H1 (cell line): ENCODE measurements at regions not wholly inside any gene's neighbourhood (a gene's known extent, or its start where the extent isn't known, plus 50 kb on each side); places are given as distances from the start of the nearest gene placed in this dataset.

Source experiments
- CTCF ChIA-PET: fragments of 300-600 bp; sonication (Branson Sonifier 250); formaldehyde crosslinking; loops from one replicate; lab custom pipeline; 2021; ENCODE audit not compliant: partially characterized antibody; lab: Charles Lee
- POLR2A ChIA-PET: fragments of 300-600 bp; sonication (Branson Sonifier 250); formaldehyde crosslinking; loops from one replicate; lab custom pipeline; 2021; ENCODE audit warnings: inconsistent platforms; ENCODE audit not compliant: partially characterized antibody; lab: Charles Lee
- DNase-seq, 2 experiments: peaks; one replicate each; pipeline versions ENCODE4 v3.0.0 to v3.0.0-alpha.2; 2010 to 2022; ENCODE audit warnings: low spot score in 2 of 2, low read depth in 1 of 2, mixed read lengths in 1 of 2
- FAIRE-seq: peaks from 2 replicates; lab custom pipeline; 2011; peaks lifted over from hg19 to GRCh38; lab: Jason Lieb, UNC
- H2AFZ ChIP-seq: 2 replicates; pipeline ENCODE4 v1.8.1; 2012; ENCODE audit warnings: low read length, inconsistent platforms
- H2AK5ac ChIP-seq: 2 replicates; pipeline ENCODE4 v1.6.1; 2013; ENCODE audit warnings: low read depth, low read length
- H2BK120ac ChIP-seq: replicated peaks from 2 replicates; pipeline ENCODE3; 2013; ENCODE audit warnings: low read depth, low read length, inconsistent platforms
- H2BK12ac ChIP-seq: 2 replicates; pipeline ENCODE4 v1.6.1; 2013; ENCODE audit warnings: low read depth, low read length
- H2BK15ac ChIP-seq: 2 replicates; pipeline ENCODE4 v1.6.1; 2013; ENCODE audit warnings: low read length
- H2BK20ac ChIP-seq: 2 replicates; pipeline ENCODE4 v1.6.1; 2013; ENCODE audit warnings: low read length
- H2BK5ac ChIP-seq: 2 replicates; pipeline ENCODE4 v1.6.1; 2013; ENCODE audit warnings: low read depth, low read length
- H3K14ac ChIP-seq: 2 replicates; pipeline ENCODE4 v1.6.1; 2013; ENCODE audit warnings: inconsistent platforms; ENCODE audit not compliant: insufficient read length
- H3K18ac ChIP-seq: 2 replicates; pipeline ENCODE4 v1.6.1; 2013; ENCODE audit warnings: low read length; ENCODE audit errors: extremely low read depth
- H3K23ac ChIP-seq: 2 replicates; pipeline ENCODE4 v1.6.1; 2013; ENCODE audit warnings: inconsistent platforms; ENCODE audit not compliant: insufficient read length
- H3K23me2 ChIP-seq: 2 replicates; pipeline ENCODE4 v1.6.1; 2013; ENCODE audit warnings: low read depth, low read length
- H3K27ac ChIP-seq: 2 replicates; pipeline ENCODE4 v1.6.1; 2011; ENCODE audit warnings: low read depth, low read length, inconsistent platforms
- H3K27me3 ChIP-seq, 4 experiments: replicated peaks in 1 of 4; 1 replicate in 1 of 4; 2 replicates in 3 of 4; pipeline versions ENCODE4 v1.6.1 to v1.8.1; 2011 to 2013; ENCODE audit warnings: low read length in 3 of 4, mild to moderate bottlenecking in 3 of 4, inconsistent platforms in 2 of 4, mixed read lengths in 2 of 4, moderate library complexity in 1 of 4; ENCODE audit not compliant: control insufficient read depth in 3 of 4, insufficient read depth in 3 of 4; ENCODE audit errors: extremely low read depth in 1 of 4
- H3K36me3 ChIP-seq, 4 experiments: 2 replicates each; pipeline versions ENCODE4 v1.6.1 to v1.8.1; 2011 to 2013; ENCODE audit warnings: mild to moderate bottlenecking in 4 of 4, low read length in 3 of 4, moderate library complexity in 2 of 4, control low read depth in 1 of 4, inconsistent platforms in 1 of 4; ENCODE audit not compliant: insufficient read depth in 4 of 4, control insufficient read depth in 2 of 4
- H3K4ac ChIP-seq: replicated peaks from 2 replicates; pipeline ENCODE3; 2013; ENCODE audit warnings: low read length, low read depth, mixed read lengths, inconsistent platforms; ENCODE audit not compliant: insufficient read length
- H3K4me1 ChIP-seq, 4 experiments: replicated peaks in 1 of 4; 1 replicate in 1 of 4; 2 replicates in 3 of 4; pipeline versions ENCODE4 v1.6.1 to v1.8.1; 2011 to 2013; ENCODE audit warnings: low read length in 3 of 4, inconsistent platforms in 2 of 4, mixed read lengths in 1 of 4; ENCODE audit not compliant: insufficient read depth in 4 of 4, control insufficient read depth in 3 of 4
- H3K4me2 ChIP-seq, 2 experiments: 2 replicates each; pipeline versions ENCODE4 v1.6.1 to v1.8.1; 2011 to 2013; ENCODE audit warnings: low read depth in 2 of 2, low read length in 2 of 2, control low read depth in 1 of 2, inconsistent platforms in 1 of 2, mild to moderate bottlenecking in 1 of 2; ENCODE audit not compliant: insufficient read depth in 1 of 2
- H3K4me3 ChIP-seq, 4 experiments: fragments of 200-600, 300-600 bp in 1 of 4; sonication (generic), shearing (Covaris generic), sonication (Bioruptor Twin) in 1 of 4; 2 replicates each; pipeline versions ENCODE4 v1.5.1 to v1.8.1; 2011 to 2016; ENCODE audit warnings: low read length in 4 of 4, low read depth in 3 of 4, control low read depth in 2 of 4, inconsistent platforms in 2 of 4, mild to moderate bottlenecking in 2 of 4, mixed read lengths in 1 of 4, moderate library complexity in 1 of 4; ENCODE audit not compliant: insufficient read depth in 2 of 4; ENCODE audit errors: extremely low read depth in 1 of 4
- H3K56ac ChIP-seq: replicated peaks from 2 replicates; pipeline ENCODE3; 2013; ENCODE audit warnings: low read depth, mild to moderate bottlenecking, mixed read lengths, low read length, inconsistent platforms; ENCODE audit not compliant: insufficient read length
- H3K79me1 ChIP-seq: 2 replicates; pipeline ENCODE4 v1.6.1; 2013; ENCODE audit warnings: low read depth, low read length, control low read depth
- H3K79me2 ChIP-seq, 2 experiments: 2 replicates each; pipeline versions ENCODE4 v1.6.1 to v1.8.1; 2012 to 2013; ENCODE audit warnings: low read length in 2 of 2, mild to moderate bottlenecking in 2 of 2, inconsistent platforms in 1 of 2; ENCODE audit not compliant: insufficient read depth in 2 of 2, control insufficient read depth in 1 of 2
- H3K9ac ChIP-seq, 4 experiments: replicated peaks in 1 of 4; 1 replicate in 1 of 4; 2 replicates in 3 of 4; pipeline versions ENCODE4 v1.6.1 to v1.8.1; 2011 to 2013; ENCODE audit warnings: low read depth in 3 of 4, low read length in 3 of 4, control low read depth in 2 of 4, mild to moderate bottlenecking in 2 of 4, moderate library complexity in 2 of 4, inconsistent platforms in 1 of 4; ENCODE audit errors: extremely low read depth in 1 of 4
- H3K9me3 ChIP-seq, 2 experiments: 2 replicates each; pipeline versions ENCODE4 v1.6.1 to v1.8.1; 2012 to 2013; ENCODE audit warnings: mild to moderate bottlenecking in 2 of 2, moderate library complexity in 2 of 2, control low read depth in 1 of 2, inconsistent platforms in 1 of 2, low read depth in 1 of 2, low read length in 1 of 2, mixed read lengths in 1 of 2; ENCODE audit not compliant: insufficient read depth in 2 of 2
- H4K20me1 ChIP-seq, 2 experiments: replicated peaks in 1 of 2; 2 replicates each; pipeline versions ENCODE3 to v1.8.1; 2011 to 2013; ENCODE audit warnings: inconsistent platforms in 2 of 2, low read length in 2 of 2, mild to moderate bottlenecking in 1 of 2; ENCODE audit not compliant: insufficient read depth in 2 of 2, control insufficient read depth in 1 of 2
- H4K5ac ChIP-seq: 2 replicates; pipeline ENCODE4 v1.6.1; 2013; ENCODE audit warnings: low read length, low read depth, mixed read lengths, inconsistent platforms; ENCODE audit not compliant: insufficient read length
- H4K8ac ChIP-seq: 2 replicates; pipeline ENCODE4 v1.8.0; 2013; ENCODE audit warnings: mild to moderate bottlenecking, moderate library complexity, low read length, inconsistent platforms; ENCODE audit not compliant: insufficient read depth; ENCODE audit errors: extremely low read depth
- H4K91ac ChIP-seq: replicated peaks from 2 replicates; pipeline ENCODE3; 2013; ENCODE audit warnings: low read length, mixed read lengths, inconsistent platforms; ENCODE audit not compliant: insufficient read length
- CHD2 ChIP-seq: IDR thresholded peaks from 2 replicates; pipeline ENCODE4 v1.6.1; 2012; ENCODE audit warnings: low read length, improper control_type of control experiment
- EGR1 ChIP-seq: IDR thresholded peaks from 2 replicates; pipeline ENCODE4 v1.6.1; 2011; ENCODE audit warnings: low read depth, low read length, borderline replicate concordance
- EP300 ChIP-seq, 2 experiments: IDR thresholded peaks; 1 replicate in 1 of 2; 2 replicates in 1 of 2; pipeline ENCODE4 v1.6.1; 2011 to 2012; ENCODE audit warnings: low read depth in 2 of 2, low read length in 2 of 2, mild to moderate bottlenecking in 2 of 2, borderline replicate concordance in 1 of 2, inconsistent platforms in 1 of 2, moderate library complexity in 1 of 2
- HDAC6 ChIP-seq: IDR thresholded peaks from one replicate; pipeline ENCODE4 v1.7.1; 2012; ENCODE audit warnings: low read depth, mild to moderate bottlenecking, inconsistent platforms, low read length, moderate library complexity
- JUN ChIP-seq: IDR thresholded peaks from 2 replicates; pipeline ENCODE4 v1.6.1; 2011; ENCODE audit warnings: low read depth, mild to moderate bottlenecking, improper control_type of control experiment, low read length
- MAX ChIP-seq: IDR thresholded peaks from 2 replicates; pipeline ENCODE4 v1.6.1; 2012; ENCODE audit warnings: inconsistent platforms
- RAD21 ChIP-seq, 2 experiments: IDR thresholded peaks in 1 of 2; conservative IDR thresholded peaks in 1 of 2; 2 replicates each; pipeline ENCODE4 v1.6.1; 2011; ENCODE audit warnings: low read depth in 2 of 2, low read length in 2 of 2, improper control_type of control experiment in 1 of 2, inconsistent platforms in 1 of 2, mild to moderate bottlenecking in 1 of 2, moderate library complexity in 1 of 2
- WGBS, 2 experiments: shearing (Covaris generic) in 1 of 2; methylation state at CpG; one replicate each; pipeline versions ENCODE4 v1.1.6 to v1.1.7; 2013 to 2015; ENCODE audit warnings: low lambda C conversion rate in 2 of 2, mixed read lengths in 2 of 2, inconsistent platforms in 1 of 2, low coverage in 1 of 2, missing lambda C conversion rate in 1 of 2; ENCODE audit not compliant: insufficient replicate concordance in 2 of 2, insufficient coverage in 1 of 2, insufficient read length in 1 of 2; ENCODE audit errors: extremely low coverage in 1 of 2, missing lambda C conversion rate in 1 of 2; 5-methylcytosine and 5-hydroxymethylcytosine counted together
- TF ChIP-seq, protein P1 (sequence below): IDR thresholded peaks from 2 replicates; pipeline ENCODE4 v1.6.1; 2012; ENCODE audit warnings: low read length, inconsistent platforms

GRCh38 chr5:61279725-61280124 is 52.3 kb upstream of the ZSWIM6 start:
- H3K18ac ChIP-seq: no peak overlapping the region
- H3K27me3 ChIP-seq: no peaks in the 10 kb centered on the region
- no peak overlapping the region for H2BK120ac ChIP-seq
- ChIA-PET CTCF (interaction anchor here (1.1 to 1.2 kb wide), 3 partner anchors 13 to 132 kb away, joined by 4 to 5 read pairs (median 4); no protein-coding TSS in a partner anchor), POLR2A (interaction anchor here (1.1 kb wide), 1 partner anchor 10 kb away, joined by 3 read pairs; no protein-coding TSS in a partner anchor)
- no peak overlapping the region for H2BK15ac ChIP-seq
- no peak overlapping the region for H4K5ac ChIP-seq
- no peak overlapping the region for H3K4me3 ChIP-seq
- no peak overlapping the region for H3K4me2 ChIP-seq
- H3K9ac ChIP-seq: no peak overlapping the region
- no peaks in the 10 kb centered on the region for H3K36me3 ChIP-seq
- no peak overlapping the region for H2BK12ac ChIP-seq
- H2BK20ac ChIP-seq: no peak overlapping the region
- H3K9me3 ChIP-seq: no peaks in the 10 kb centered on the region
- no peaks in the 10 kb centered on the region for H3K79me2 ChIP-seq
- no peak overlapping the region for H3K27ac ChIP-seq
- no peaks in the 10 kb centered on the region for H4K20me1 ChIP-seq
- FAIRE-seq (no peak), DNase-seq (no peak)
- H3K23me2 ChIP-seq: no peaks in the 10 kb centered on the region
- no peaks in the 10 kb centered on the region for H3K79me1 ChIP-seq
- H2BK5ac ChIP-seq: no peak overlapping the region
- H3K4ac ChIP-seq: no peak overlapping the region
- H2AFZ ChIP-seq: no peak overlapping the region
- 87% methylated on average over 2 of the region's 2 CpGs; no CpG with 5 or more reads in 1 of the 2 experiments for WGBS, 2 experiments
- no peak overlapping the region for H4K91ac ChIP-seq
- H3K23ac ChIP-seq: no peak overlapping the region
- no peak overlapping the region for H4K8ac ChIP-seq
- peaks cover 0 to 4% (median 2%) of the 10 kb centered on the region in 4 experiments; a peak in 4 of 7 replicates for H3K4me1 ChIP-seq
- no peak overlapping the region for H3K56ac ChIP-seq
- no peak overlapping the region for H3K14ac ChIP-seq
- H2AK5ac ChIP-seq: no peak overlapping the region
- TF ChIP-seq EP300 (IDR thresholded peaks at IDR 0.05; ENCODE audit: borderline replicate concordance in 1 of 2, low read depth in 2 of 2, low read length in 2 of 2) (no peak), JUN (no peak), CHD2 (no peak), HDAC6 (no peak), EGR1 (no peak), RAD21 (IDR thresholded peaks at IDR 0.05 in 1 of 2, conservative IDR thresholded peaks at IDR 0.05 in 1 of 2; ENCODE audit: low read depth in 2 of 2, low read length in 2 of 2) (no peak), MAX (no peak)
- TF ChIP-seq, protein P1, sequence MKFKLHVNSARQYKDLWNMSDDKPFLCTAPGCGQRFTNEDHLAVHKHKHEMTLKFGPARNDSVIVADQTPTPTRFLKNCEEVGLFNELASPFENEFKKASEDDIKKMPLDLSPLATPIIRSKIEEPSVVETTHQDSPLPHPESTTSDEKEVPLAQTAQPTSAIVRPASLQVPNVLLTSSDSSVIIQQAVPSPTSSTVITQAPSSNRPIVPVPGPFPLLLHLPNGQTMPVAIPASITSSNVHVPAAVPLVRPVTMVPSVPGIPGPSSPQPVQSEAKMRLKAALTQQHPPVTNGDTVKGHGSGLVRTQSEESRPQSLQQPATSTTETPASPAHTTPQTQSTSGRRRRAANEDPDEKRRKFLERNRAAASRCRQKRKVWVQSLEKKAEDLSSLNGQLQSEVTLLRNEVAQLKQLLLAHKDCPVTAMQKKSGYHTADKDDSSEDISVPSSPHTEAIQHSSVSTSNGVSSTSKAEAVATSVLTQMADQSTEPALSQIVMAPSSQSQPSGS: no peak
